ENCODE measurements at regions not wholly inside any gene's neighbourhood (a gene's known extent, or its start where the extent isn't known, plus 50 kb on each side); places are given as distances from the start of the nearest gene placed in this dataset.

- Histone ChIP-seq H3K4me3 (no peak overlapping the region), H3K4me1 (no peaks in the 10 kb centered on the region), H3K36me3 (no peaks in the 10 kb centered on the region), H3K27me3 (no peaks in the 10 kb centered on the region), H3K9me3 (peaks cover 0 to 18% of the 10 kb centered on the region in 2 donors), H3K27ac (no peak overlapping the region)
- DNase-seq (ENCODE audit: low spot score) = no peak
- TF ChIP-seq CTCF (IDR thresholded peaks at IDR 0.05) = no peak
These were observed 233.5 kb downstream of the EFNB2 start for GRCh38 chr13:106302011-106302410.

- no peaks in the 10 kb centered on the region for H3K27me3 ChIP-seq
- TF ChIP-seq CTCF (IDR thresholded peaks at IDR 0.05) = no peak
- no peaks in the 10 kb centered on the region for H3K4me1 ChIP-seq
- DNase-seq (ENCODE audit: low spot score) = no peak
- no peaks in the 10 kb centered on the region for H3K36me3 ChIP-seq
- no peak overlapping the region for H3K27ac ChIP-seq
- no peak overlapping the region for H3K4me3 ChIP-seq
- peaks cover 0 to 16% of the 10 kb centered on the region in 2 donors for H3K9me3 ChIP-seq
These were observed 235.8 kb downstream of the EFNB2 start for GRCh38 chr13:106299621-106300020.

- no peak overlapping the region for H3K27ac ChIP-seq
- no peaks in the 10 kb centered on the region for H3K9me3 ChIP-seq
- H3K4me3 ChIP-seq = no peak overlapping the region
- H3K36me3 ChIP-seq = no peaks in the 10 kb centered on the region
- H3K4me1 ChIP-seq = no peaks in the 10 kb centered on the region
- no peak for TF ChIP-seq CTCF (IDR thresholded peaks at IDR 0.05)
- H3K27me3 ChIP-seq = no peaks in the 10 kb centered on the region
- DNase-seq (ENCODE audit: low spot score) = no peak
These were observed 238.2 kb downstream of the EFNB2 start for GRCh38 chr13:106297283-106297682.

- DNase-seq (ENCODE audit: low spot score) = no peak
- H3K27ac ChIP-seq = no peak overlapping the region
- no peaks in the 10 kb centered on the region for H3K36me3 ChIP-seq
- H3K4me1 ChIP-seq = no peaks in the 10 kb centered on the region
- no peak for TF ChIP-seq CTCF (IDR thresholded peaks at IDR 0.05)
- no peak overlapping the region for H3K4me3 ChIP-seq
- H3K9me3 ChIP-seq = no peaks in the 10 kb centered on the region
- no peaks in the 10 kb centered on the region for H3K27me3 ChIP-seq
These were observed 238.7 kb downstream of the EFNB2 start for GRCh38 chr13:106296723-106297122.

GRCh38 chr13:106295971-106296370 is 239.5 kb downstream of the EFNB2 start:
- H3K27me3 ChIP-seq = no peaks in the 10 kb centered on the region
- no peaks in the 10 kb centered on the region for H3K9me3 ChIP-seq
- H3K36me3 ChIP-seq = no peaks in the 10 kb centered on the region
- H3K4me3 ChIP-seq = no peak overlapping the region
- DNase-seq (ENCODE audit: low spot score) = no peak
- no peaks in the 10 kb centered on the region for H3K4me1 ChIP-seq
- no peak overlapping the region for H3K27ac ChIP-seq
- no peak for TF ChIP-seq CTCF (IDR thresholded peaks at IDR 0.05)

GRCh38 chr13:106291006-106291405 is 244.5 kb downstream of the EFNB2 start:
- Histone ChIP-seq H3K27me3 (no peaks in the 10 kb centered on the region), H3K4me1 (no peaks in the 10 kb centered on the region), H3K27ac (no peak overlapping the region), H3K36me3 (no peaks in the 10 kb centered on the region), H3K4me3 (no peak overlapping the region), H3K9me3 (no peaks in the 10 kb centered on the region)
- no peak for TF ChIP-seq CTCF (IDR thresholded peaks at IDR 0.05)
- no peak for DNase-seq (ENCODE audit: low spot score)

All from right atrium auricular region (tissue), 2 donors.